ENCODE measurements at regions not wholly inside any gene's neighbourhood (a gene's known extent, or its start where the extent isn't known, plus 50 kb on each side); places are given as distances from the start of the nearest gene placed in this dataset.

- TF ChIP-seq, protein P1, sequence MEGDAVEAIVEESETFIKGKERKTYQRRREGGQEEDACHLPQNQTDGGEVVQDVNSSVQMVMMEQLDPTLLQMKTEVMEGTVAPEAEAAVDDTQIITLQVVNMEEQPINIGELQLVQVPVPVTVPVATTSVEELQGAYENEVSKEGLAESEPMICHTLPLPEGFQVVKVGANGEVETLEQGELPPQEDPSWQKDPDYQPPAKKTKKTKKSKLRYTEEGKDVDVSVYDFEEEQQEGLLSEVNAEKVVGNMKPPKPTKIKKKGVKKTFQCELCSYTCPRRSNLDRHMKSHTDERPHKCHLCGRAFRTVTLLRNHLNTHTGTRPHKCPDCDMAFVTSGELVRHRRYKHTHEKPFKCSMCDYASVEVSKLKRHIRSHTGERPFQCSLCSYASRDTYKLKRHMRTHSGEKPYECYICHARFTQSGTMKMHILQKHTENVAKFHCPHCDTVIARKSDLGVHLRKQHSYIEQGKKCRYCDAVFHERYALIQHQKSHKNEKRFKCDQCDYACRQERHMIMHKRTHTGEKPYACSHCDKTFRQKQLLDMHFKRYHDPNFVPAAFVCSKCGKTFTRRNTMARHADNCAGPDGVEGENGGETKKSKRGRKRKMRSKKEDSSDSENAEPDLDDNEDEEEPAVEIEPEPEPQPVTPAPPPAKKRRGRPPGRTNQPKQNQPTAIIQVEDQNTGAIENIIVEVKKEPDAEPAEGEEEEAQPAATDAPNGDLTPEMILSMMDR (IDR thresholded peaks at IDR 0.05; ENCODE audit: poor library complexity): no peak
- TF ChIP-seq EZH2 (IDR thresholded peaks at IDR 0.05; ENCODE audit: borderline replicate concordance): no peak
- TF ChIP-seq EZH2phosphoT487 (IDR thresholded peaks at IDR 0.05; ENCODE audit: low read depth, severe bottlenecking, unreplicated experiment): no peak
Observed at GRCh38 chr4:71095545-71095944, 102.1 kb downstream of the DCK start.
